ENCODE measurements at regions not wholly inside any gene's neighbourhood (a gene's known extent, or its start where the extent isn't known, plus 50 kb on each side); places are given as distances from the start of the nearest gene placed in this dataset.

DNA sequence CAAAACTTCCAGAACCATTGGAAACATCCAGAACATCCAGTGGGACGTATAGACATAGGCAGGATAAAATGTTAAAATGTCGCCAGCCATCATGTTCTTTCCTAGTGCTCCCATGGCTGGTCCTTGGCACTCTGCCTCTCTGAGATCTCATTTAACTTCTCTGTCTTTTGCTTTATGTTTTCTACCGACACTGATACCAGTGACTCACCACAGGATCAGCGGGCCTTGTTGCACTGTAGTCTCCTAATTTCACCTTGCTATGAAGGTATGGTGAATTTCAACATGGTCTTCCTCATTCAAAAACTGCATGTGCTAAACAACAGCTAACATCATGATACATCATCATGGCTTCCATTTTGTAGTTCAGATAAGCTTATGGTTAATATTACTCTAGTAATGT is 521.0 kb upstream of the IGFBP7 start:
- TF ChIP-seq CTCF (IDR thresholded peaks at IDR 0.05) = no peak
- TF ChIP-seq POLR2A (IDR thresholded peaks at IDR 0.05) = no peak
- TF ChIP-seq POLR2AphosphoS5 (IDR thresholded peaks at IDR 0.05) = no peak

DNA sequence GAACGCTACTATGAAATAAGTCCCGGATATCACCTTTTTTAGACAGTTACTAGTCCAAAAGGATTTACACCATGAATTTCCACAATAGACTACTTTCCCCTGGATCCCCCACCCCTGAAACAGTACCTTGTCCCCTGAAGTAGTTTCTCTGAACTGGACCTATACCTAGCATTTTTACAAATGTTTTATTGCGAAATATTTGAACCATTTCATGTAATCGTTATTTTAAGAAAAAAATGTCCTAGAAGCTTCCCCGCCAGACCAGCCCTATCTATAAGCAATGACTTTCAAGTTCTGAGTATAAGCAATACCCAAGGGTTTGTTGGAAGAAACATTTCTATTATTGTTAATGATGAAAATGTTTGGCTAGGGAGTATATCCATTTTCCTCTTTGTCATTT is 517.8 kb upstream of the IGFBP7 start:
- no peak overlapping the region for H3K4me3 ChIP-seq
- DNase-seq (ENCODE audit: low spot score in 2 of 2) = no peak
- peaks cover 0 to 8% of the 10 kb centered on the region in 2 donors for H3K9me3 ChIP-seq
- TF ChIP-seq CTCF (IDR thresholded peaks at IDR 0.05) = no peak
- TF ChIP-seq POLR2AphosphoS5 (IDR thresholded peaks at IDR 0.05) = no peak
- no peaks in the 10 kb centered on the region for H3K4me1 ChIP-seq
- intact Hi-C loops (cut with DNase I; ENCODE audit: low total_unique reads) = no loop called here
- H3K27me3 ChIP-seq = no peaks in the 10 kb centered on the region
- no peak overlapping the region for H3K27ac ChIP-seq
- H3K36me3 ChIP-seq = no peaks in the 10 kb centered on the region

More for the DNA sequence above, 521.0 kb upstream of the IGFBP7 start:
- no peaks in the 10 kb centered on the region for H3K27me3 ChIP-seq
- H3K4me1 ChIP-seq = no peaks in the 10 kb centered on the region
- peaks cover 0 to 3% of the 10 kb centered on the region in 2 donors for H3K9me3 ChIP-seq
- no peak overlapping the region for H3K4me3 ChIP-seq
- H3K36me3 ChIP-seq = no peaks in the 10 kb centered on the region
- no peak for DNase-seq (ENCODE audit: low spot score in 2 of 2)
- H3K27ac ChIP-seq = no peak overlapping the region
- intact Hi-C loops (cut with DNase I; ENCODE audit: low total_unique reads) = no loop called here

DNA sequence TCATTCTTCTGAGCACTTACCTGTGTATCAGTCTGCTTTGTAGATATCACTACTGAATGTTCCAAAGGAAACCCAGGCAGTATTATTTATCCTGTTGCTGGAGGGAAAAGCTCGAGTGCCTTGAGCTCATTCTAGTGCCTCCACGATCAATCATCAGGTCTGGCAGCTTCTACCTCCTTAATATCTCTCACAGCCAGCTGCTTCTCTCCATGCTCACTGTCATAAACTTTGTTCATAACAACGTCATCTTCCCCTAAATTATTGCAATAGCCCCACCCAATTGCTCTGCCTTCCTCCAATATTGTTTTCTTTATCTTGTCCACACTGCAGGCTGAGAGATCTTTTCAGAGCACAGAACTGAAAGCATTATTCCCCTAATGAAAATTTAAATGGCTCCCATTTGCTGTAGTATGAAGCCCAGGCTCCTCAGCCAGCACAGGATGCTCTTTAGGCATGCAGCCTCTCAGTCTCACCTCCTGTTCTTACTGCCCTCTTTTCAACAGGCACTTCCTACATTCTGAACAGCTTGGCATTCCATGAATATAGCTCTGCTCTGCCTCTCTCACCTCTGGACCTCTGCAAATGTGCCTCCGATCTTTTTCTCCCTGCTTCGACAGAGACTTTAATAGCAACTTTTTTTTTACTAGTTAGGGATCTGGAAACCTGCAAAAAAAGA is 504.2 kb upstream of the IGFBP7 start:
- DNase-seq (ENCODE audit: low spot score in 2 of 2) = no peak
- intact Hi-C loops (cut with DNase I; ENCODE audit: low total_unique reads) = no loop called here
- Histone ChIP-seq H3K9me3 (no peaks in the 10 kb centered on the region), H3K4me3 (no peak overlapping the region), H3K36me3 (no peaks in the 10 kb centered on the region), H3K27ac (no peak overlapping the region), H3K4me1 (no peaks in the 10 kb centered on the region), H3K27me3 (no peaks in the 10 kb centered on the region)
- TF ChIP-seq POLR2AphosphoS5 (IDR thresholded peaks at IDR 0.05) = no peak
- no peak for TF ChIP-seq POLR2A (IDR thresholded peaks at IDR 0.05)
- TF ChIP-seq CTCF (IDR thresholded peaks at IDR 0.05) = no peak

GRCh38 chr4:57612279-57612678 is 502.1 kb upstream of the IGFBP7 start:
- intact Hi-C loops (cut with DNase I; ENCODE audit: low total_unique reads) = no loop called here
- no peak for DNase-seq (ENCODE audit: low spot score in 2 of 2)
- Histone ChIP-seq H3K4me3 (no peak overlapping the region), H3K36me3 (no peaks in the 10 kb centered on the region), H3K4me1 (no peaks in the 10 kb centered on the region), H3K9me3 (no peaks in the 10 kb centered on the region), H3K27me3 (no peaks in the 10 kb centered on the region), H3K27ac (no peak overlapping the region)
- TF ChIP-seq POLR2AphosphoS5 (IDR thresholded peaks at IDR 0.05) = no peak
- TF ChIP-seq CTCF (IDR thresholded peaks at IDR 0.05) = no peak
- TF ChIP-seq POLR2A (IDR thresholded peaks at IDR 0.05) = no peak

DNA sequence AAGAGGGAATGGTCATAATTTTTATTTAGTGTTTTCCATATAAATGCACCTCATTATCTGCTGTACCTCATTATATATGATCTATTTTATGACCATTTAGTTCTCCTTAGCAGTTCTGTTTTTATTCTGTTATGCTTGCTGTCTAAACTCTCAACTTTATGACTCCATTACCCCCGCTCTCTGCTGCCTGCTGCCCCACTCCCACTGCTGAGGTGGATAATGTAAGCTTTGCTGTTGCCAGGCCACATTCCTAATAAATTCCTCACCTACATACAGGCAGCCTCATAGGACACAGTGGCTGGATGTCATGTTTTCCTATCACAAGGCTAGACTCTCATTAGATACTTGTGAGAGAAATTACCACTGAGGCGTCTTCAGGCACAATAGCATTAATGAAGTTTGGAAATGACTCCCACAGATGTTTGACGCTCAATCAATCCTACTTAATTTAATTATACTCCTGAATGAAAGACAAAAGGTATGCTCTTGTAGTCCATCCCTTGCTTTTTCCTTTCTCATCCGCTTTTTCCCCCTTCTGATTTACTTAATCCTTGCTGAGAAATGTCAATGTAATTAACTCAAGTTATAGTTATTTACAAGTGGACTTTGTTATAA is 497.5 kb upstream of the IGFBP7 start:
- Histone ChIP-seq H3K36me3 (no peaks in the 10 kb centered on the region), H3K4me3 (no peak overlapping the region), H3K9me3 (no peaks in the 10 kb centered on the region), H3K27me3 (no peaks in the 10 kb centered on the region), H3K4me1 (no peaks in the 10 kb centered on the region), H3K27ac (no peak overlapping the region)
- intact Hi-C loops (cut with DNase I; ENCODE audit: low total_unique reads) = no loop called here
- TF ChIP-seq POLR2A (IDR thresholded peaks at IDR 0.05) (no peak), CTCF (IDR thresholded peaks at IDR 0.05) (no peak), POLR2AphosphoS5 (IDR thresholded peaks at IDR 0.05) (no peak)
- DNase-seq (ENCODE audit: low spot score in 2 of 2) = no peak
